GM10248 (cell line): ENCODE measurements at regions not wholly inside any gene's neighbourhood (a gene's known extent, or its start where the extent isn't known, plus 50 kb on each side); places are given as distances from the start of the nearest gene placed in this dataset.

Experiments
- CTCF ChIA-PET: fragments of 300-600 bp; sonication (Branson Sonifier 250); formaldehyde crosslinking; extraction: SDS; loops from one replicate; lab custom pipeline; 2021; ENCODE audit warnings: antibody characterized with exemption; lab: Yijun Ruan, JAX
- POLR2A ChIA-PET: fragments of 350-650 bp; sonication (Branson Sonifier 250); formaldehyde crosslinking; extraction: SDS; loops from one replicate; lab custom pipeline; 2020; ENCODE audit warnings: antibody characterized with exemption; lab: Yijun Ruan, JAX
- DNase-seq: peaks from one replicate; pipeline ENCODE4 v3.0.0; 2012; ENCODE audit errors: extremely low spot score
- CTCF ChIP-seq: IDR thresholded peaks from 2 replicates; pipeline ENCODE4 v1.5.1; 2012; ENCODE audit warnings: mild to moderate bottlenecking, low read depth; ENCODE audit errors: extremely low read depth, missing control alignments, control extremely low read depth

GRCh38 chr3:105938806-105939205 is 70.0 kb upstream of the CBLB start:
- no peak for TF ChIP-seq CTCF
- no peak for DNase-seq
- CTCF ChIA-PET, result interaction anchor here (1.3 kb wide), 3 partner anchors 12 to 111 kb away, joined by 3 to 4 read pairs (median 3); no protein-coding TSS in a partner anchor
- POLR2A ChIA-PET, result no interaction called here

GRCh38 chr3:105944276-105944675 is 75.5 kb upstream of the CBLB start:
- ChIA-PET POLR2A (no interaction called here), CTCF (interaction anchor here (1.4 kb wide), 1 partner anchor 12 kb away, joined by 3 read pairs; no protein-coding TSS in a partner anchor)
- DNase-seq, result no peak
- no peak for TF ChIP-seq CTCF

- POLR2A ChIA-PET, result no interaction called here
- no peak for DNase-seq
- CTCF ChIA-PET, result interaction anchor here (1.4 kb wide), 1 partner anchor 12 kb away, joined by 3 read pairs; no protein-coding TSS in a partner anchor
- TF ChIP-seq CTCF, result no peak
Measured at GRCh38 chr3:105944721-105945120, 75.9 kb upstream of the CBLB start.

GRCh38 chr3:105948101-105948500 is 79.3 kb upstream of the CBLB start:
- no peak for DNase-seq
- TF ChIP-seq CTCF, result no peak
- ChIA-PET POLR2A (no interaction called here), CTCF (interaction anchor here (1.0 kb wide), 1 partner anchor 15 kb away, joined by 3 read pairs; no protein-coding TSS in a partner anchor)

- DNase-seq, result no peak
- TF ChIP-seq CTCF, result no peak
- ChIA-PET POLR2A (no interaction called here), CTCF (interaction anchor here (1.1 to 2.3 kb wide), 4 partner anchors 9 to 15 kb away, joined by 3 to 7 read pairs (median 6); no protein-coding TSS in a partner anchor)
Measured at GRCh38 chr3:105950881-105951600, 82.2 kb upstream of the CBLB start.

- POLR2A ChIA-PET, result no interaction called here
- CTCF ChIA-PET, result no interaction called here
Measured at GRCh38 chr3:105953831-105954230, 85.0 kb upstream of the CBLB start.

More at GRCh38 chr3:105953831-105954230, 85.0 kb upstream of the CBLB start:
- TF ChIP-seq CTCF, result no peak
- no peak for DNase-seq
